Mucosa of gallbladder (tissue), 1 donor: ENCODE measurements at regions not wholly inside any gene's neighbourhood (a gene's known extent, or its start where the extent isn't known, plus 50 kb on each side); places are given as distances from the start of the nearest gene placed in this dataset.

Source experiments
- DNase-seq: peaks from one replicate; pipeline ENCODE4 v3.0.0-alpha.2; 2020; ENCODE audit warnings: low spot score
- donor health status: DM: no; HTN: no; CAD: no.

- no peak for DNase-seq
Measured at GRCh38 chr3:26521261-26521660, 101.3 kb upstream of the LRRC3B start.

DNA sequence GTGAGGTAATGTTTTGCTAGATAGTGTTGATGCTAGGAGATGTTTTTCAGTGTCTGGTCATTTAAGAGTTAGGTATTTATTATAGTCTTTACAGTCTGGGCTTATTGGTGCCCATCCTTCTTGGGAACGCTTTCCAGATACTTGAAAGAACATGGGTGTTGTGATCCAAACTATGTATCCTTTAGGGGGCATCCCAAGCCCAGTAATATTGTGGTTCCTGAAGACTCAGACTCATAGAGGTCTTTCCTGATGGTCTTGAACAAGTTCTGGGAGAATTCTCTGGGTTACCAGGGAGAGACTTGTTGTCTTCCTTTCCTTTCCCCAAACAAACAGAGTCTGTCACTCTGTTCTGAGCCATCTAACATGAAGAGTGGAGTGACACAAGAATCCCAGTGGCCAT is 99.7 kb upstream of the LRRC3B start:
- DNase-seq = no peak

- DNase-seq = no peak
Measured at GRCh38 chr3:26525013-26525412, 97.6 kb upstream of the LRRC3B start.

- DNase-seq = no peak
Measured at GRCh38 chr3:26535151-26535550, 87.4 kb upstream of the LRRC3B start.

DNA sequence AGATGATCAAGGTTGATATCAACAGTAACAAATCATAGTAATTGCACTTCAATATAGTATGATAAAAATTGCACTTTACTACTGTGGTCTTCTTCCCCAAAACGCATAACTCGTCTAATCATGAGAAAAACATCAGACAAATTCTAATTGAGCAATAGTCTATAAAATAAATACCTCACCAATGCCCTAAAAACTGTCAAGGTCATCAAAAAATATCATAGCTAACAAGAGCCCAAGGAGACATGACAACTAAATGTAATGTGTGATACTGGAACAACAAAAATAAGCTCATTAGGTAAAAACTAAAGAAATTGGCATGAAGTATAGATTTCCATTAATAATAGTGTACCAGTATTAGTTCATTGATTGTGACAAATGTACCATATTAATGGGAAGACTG is 85.6 kb upstream of the LRRC3B start:
- no peak for DNase-seq

DNA sequence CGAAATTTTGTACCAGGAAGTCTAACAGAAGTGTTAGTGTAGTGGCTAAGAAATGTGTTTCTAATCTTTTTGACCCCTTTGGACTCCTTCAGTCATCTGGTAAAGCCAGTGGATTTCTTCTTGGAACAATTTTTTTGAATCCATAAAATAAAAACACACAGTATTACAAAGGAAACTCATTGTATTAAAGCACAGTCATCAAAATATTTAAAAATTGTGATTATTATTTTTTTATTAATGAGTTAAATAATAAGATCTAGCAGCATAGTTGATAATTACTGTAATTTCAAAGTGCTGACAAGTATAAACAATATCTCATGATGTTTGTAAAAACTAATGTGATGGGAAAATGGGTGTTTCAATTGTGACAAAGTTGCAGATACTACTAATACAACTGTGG is 72.2 kb upstream of the LRRC3B start:
- DNase-seq = no peak

DNA sequence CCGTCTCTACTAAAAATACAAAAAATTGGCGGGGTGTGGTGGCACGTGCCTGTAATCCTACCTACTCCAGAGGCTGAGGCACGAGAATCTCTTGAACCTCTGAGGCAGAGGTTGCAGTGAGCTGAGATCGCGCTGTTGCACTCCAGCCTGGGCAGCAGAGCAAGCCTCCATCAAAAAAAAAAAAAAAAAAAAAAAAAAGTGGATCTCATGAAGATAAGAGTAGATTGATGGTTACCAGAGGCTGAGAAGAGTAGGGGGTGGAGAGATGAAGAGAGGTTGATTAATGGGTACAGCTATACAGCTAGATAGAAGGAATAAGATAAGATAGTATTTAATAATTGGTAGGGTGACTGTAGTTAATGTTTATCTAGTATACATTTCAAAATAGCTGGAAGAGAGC is 65.9 kb upstream of the LRRC3B start:
- no peak for DNase-seq

- DNase-seq = no peak
Measured at GRCh38 chr3:26558257-26558656, 64.3 kb upstream of the LRRC3B start.

DNA sequence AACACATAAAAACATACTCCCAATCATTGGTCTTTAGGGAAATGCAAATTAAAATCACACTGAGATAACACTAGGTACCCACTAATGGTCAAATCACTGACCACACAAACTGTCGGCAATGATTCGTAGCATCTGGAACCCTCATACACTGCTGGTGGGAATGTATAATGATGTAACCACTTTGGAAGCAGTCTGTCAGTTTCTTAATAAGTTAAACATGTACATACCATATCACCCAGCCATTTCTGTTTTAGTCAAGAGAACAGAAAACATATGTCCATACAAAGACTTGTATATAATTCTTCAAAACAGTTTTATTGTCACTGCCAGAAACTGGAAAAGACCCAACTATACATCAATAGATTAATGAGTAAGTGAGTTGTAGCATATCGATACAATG is 63.3 kb upstream of the LRRC3B start:
- no peak for DNase-seq

DNA sequence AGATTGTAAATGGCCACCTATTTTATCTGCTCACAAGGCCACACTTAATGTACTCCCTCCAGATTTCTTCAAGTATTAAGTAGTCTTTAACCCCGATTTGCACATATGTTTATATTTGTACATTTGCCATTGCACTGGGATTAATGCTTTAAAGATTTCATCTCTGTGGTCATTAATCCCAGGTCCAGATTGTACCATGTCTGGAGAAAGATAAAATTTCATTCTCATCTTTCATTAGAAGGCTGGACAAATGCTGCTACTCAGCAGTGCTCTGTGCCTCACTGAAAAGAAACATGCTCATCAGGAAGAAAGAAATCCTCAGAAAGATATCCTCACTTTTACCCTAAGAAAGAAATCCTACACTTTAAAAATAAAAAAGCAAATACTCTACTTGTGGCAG is 62.5 kb upstream of the LRRC3B start:
- DNase-seq = no peak

DNA sequence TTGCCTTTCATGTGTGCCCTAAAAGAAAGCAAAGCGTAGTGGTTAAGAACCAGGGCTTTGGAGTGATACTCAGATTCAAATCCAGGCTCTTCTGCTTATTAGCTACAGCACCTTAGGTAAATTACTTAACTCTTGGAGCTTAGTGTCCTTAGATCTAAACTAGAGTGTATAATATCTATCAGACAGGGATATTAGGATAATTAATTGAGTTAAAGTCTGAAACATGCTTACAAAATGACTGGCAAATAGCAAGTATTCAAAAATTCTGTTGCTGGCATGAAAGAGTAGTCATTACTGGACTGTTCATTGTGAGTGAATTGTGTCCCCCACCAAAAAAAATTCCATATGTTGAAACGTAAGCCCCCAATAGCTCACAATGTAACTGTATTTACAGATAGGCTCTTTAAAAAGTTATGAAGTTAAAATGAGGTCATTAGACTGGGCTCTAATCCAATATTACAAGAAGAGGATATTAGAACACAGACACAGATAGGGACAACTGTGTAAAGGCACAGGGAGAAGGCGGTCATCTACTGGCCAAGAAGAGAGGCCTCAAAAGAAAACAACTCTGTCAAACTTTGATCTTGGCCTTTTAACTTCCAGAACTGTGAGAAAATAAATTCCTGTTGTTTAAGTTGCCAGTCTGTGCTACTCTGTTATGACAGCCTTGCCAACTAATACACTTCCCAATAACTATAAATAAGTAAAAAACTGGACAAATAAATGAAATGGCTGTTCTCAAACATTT is 60.4 kb upstream of the LRRC3B start:
- no peak for DNase-seq
